Mammary epithelial cell (primary cell): ENCODE measurements at regions not wholly inside any gene's neighbourhood (a gene's known extent, or its start where the extent isn't known, plus 50 kb on each side); places are given as distances from the start of the nearest gene placed in this dataset.

Source experiments
- EZH2 ChIP-seq: IDR thresholded peaks from 2 replicates; pipeline ENCODE4 v1.6.1; 2012; ENCODE audit warnings: low read length, inconsistent platforms, borderline replicate concordance
- TF ChIP-seq, protein P1 (sequence below), 2 donors: IDR thresholded peaks in 1 of 2; conservative IDR thresholded peaks in 1 of 2; 2 replicates each; pipeline ENCODE4 v1.5.1; 2011 to 2012; ENCODE audit warnings: inconsistent platforms in 2 of 2, low read length in 2 of 2, mild to moderate bottlenecking in 2 of 2, control low read depth in 1 of 2, low read depth in 1 of 2; ENCODE audit not compliant: insufficient read depth in 1 of 2; ENCODE audit errors: extremely low read depth in 1 of 2

GRCh38 chr17:77637818-77638575 lies 320.5 kb upstream of the TNRC6C start:
- TF ChIP-seq, protein P1, sequence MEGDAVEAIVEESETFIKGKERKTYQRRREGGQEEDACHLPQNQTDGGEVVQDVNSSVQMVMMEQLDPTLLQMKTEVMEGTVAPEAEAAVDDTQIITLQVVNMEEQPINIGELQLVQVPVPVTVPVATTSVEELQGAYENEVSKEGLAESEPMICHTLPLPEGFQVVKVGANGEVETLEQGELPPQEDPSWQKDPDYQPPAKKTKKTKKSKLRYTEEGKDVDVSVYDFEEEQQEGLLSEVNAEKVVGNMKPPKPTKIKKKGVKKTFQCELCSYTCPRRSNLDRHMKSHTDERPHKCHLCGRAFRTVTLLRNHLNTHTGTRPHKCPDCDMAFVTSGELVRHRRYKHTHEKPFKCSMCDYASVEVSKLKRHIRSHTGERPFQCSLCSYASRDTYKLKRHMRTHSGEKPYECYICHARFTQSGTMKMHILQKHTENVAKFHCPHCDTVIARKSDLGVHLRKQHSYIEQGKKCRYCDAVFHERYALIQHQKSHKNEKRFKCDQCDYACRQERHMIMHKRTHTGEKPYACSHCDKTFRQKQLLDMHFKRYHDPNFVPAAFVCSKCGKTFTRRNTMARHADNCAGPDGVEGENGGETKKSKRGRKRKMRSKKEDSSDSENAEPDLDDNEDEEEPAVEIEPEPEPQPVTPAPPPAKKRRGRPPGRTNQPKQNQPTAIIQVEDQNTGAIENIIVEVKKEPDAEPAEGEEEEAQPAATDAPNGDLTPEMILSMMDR (conservative IDR thresholded peaks at IDR 0.05 in 1 of 2, IDR thresholded peaks at IDR 0.05 in 1 of 2; ENCODE audit: extremely low read depth in 1 of 2, insufficient read depth in 1 of 2, low read depth in 1 of 2, low read length in 2 of 2): no peak
- TF ChIP-seq EZH2: no peak
